SK-N-SH (cell line): ENCODE measurements at regions not wholly inside any gene's neighbourhood (a gene's known extent, or its start where the extent isn't known, plus 50 kb on each side); places are given as distances from the start of the nearest gene placed in this dataset.

Experiments used
- CTCF ChIA-PET: fragments of 300-600, 350-600 bp; formaldehyde crosslinking; extraction: SDS; loops from one replicate; lab custom pipeline; 2021; lab: Yijun Ruan, JAX
- POLR2A ChIA-PET: fragments of 350-600 bp; sonication (Branson Sonifier 250); formaldehyde crosslinking; extraction: SDS; loops from one replicate; lab custom pipeline; 2020; ENCODE audit warnings: antibody characterized with exemption, inconsistent platforms; lab: Yijun Ruan, JAX
- DNase-seq: peaks from one replicate; pipeline ENCODE4 v3.0.0; 2012
- H2AFZ ChIP-seq: fragments of 200-600 bp; sonication (generic); 2 replicates; pipeline ENCODE4 v1.8.1; 2016; ENCODE audit warnings: antibody characterized with exemption, mild to moderate bottlenecking, low read depth
- H3F3A ChIP-seq: fragments of 200-600 bp; sonication (generic); replicated peaks from 2 replicates; pipeline ENCODE3; 2016; ENCODE audit warnings: antibody characterized with exemption, mild to moderate bottlenecking; ENCODE audit not compliant: insufficient read depth
- H3K27ac ChIP-seq, 2 experiments: fragments of 200-500 bp in 1 of 2; fragments of 200-600 bp in 1 of 2; sonication (Bioruptor generic) in 1 of 2; sonication (generic), shearing (Covaris generic) in 1 of 2; 2 replicates each; pipeline versions ENCODE4 v1.5.1 to v1.6.1; 2014 to 2016; ENCODE audit warnings: low read depth in 2 of 2, inconsistent platforms in 1 of 2, low read length in 1 of 2, mild to moderate bottlenecking in 1 of 2, mixed read lengths in 1 of 2
- H3K27me3 ChIP-seq: fragments of 200-600 bp; sonication (generic), shearing (Covaris generic); 2 replicates; pipeline ENCODE4 v1.6.1; 2016; ENCODE audit warnings: mixed run types; ENCODE audit not compliant: insufficient read depth
- H3K36me3 ChIP-seq, 2 experiments: fragments of 200-500 bp in 1 of 2; fragments of 200-600 bp in 1 of 2; sonication (Bioruptor generic) in 1 of 2; sonication (generic) in 1 of 2; replicated peaks in 1 of 2; 2 replicates each; pipeline versions ENCODE3 to v1.5.1; 2014 to 2016; ENCODE audit warnings: low read length in 1 of 2, mild to moderate bottlenecking in 1 of 2; ENCODE audit not compliant: insufficient read depth in 2 of 2, control insufficient read depth in 1 of 2
- H3K4me1 ChIP-seq, 2 experiments: fragments of 200-500 bp in 1 of 2; fragments of 200-600 bp in 1 of 2; sonication (Bioruptor generic) in 1 of 2; sonication (generic), shearing (Covaris generic) in 1 of 2; 2 replicates each; pipeline versions ENCODE4 v1.5.1 to v1.6.1; 2014 to 2016; ENCODE audit warnings: low read depth in 1 of 2, low read length in 1 of 2, mixed run types in 1 of 2; ENCODE audit not compliant: insufficient read depth in 2 of 2, control insufficient read depth in 1 of 2
- H3K4me2 ChIP-seq: fragments of 200-600 bp; sonication (generic), shearing (Covaris generic); 2 replicates; pipeline ENCODE4 v1.6.1; 2017; ENCODE audit warnings: mixed run types
- H3K4me3 ChIP-seq, 2 experiments: fragments of 200-500 bp in 1 of 2; fragments of 200-600 bp in 1 of 2; sonication (Bioruptor generic) in 1 of 2; sonication (generic), shearing (Covaris generic) in 1 of 2; 2 replicates each; pipeline versions ENCODE4 v1.5.1 to v1.8.1; 2014 to 2016; ENCODE audit warnings: low read depth in 2 of 2, inconsistent platforms in 1 of 2, low read length in 1 of 2, mild to moderate bottlenecking in 1 of 2, mixed read lengths in 1 of 2, moderate library complexity in 1 of 2
- H3K79me2 ChIP-seq: fragments of 200-600 bp; sonication (generic); 2 replicates; pipeline ENCODE4 v1.8.1; 2017; ENCODE audit warnings: mild to moderate bottlenecking; ENCODE audit not compliant: insufficient read depth
- H3K9ac ChIP-seq: fragments of 200-600 bp; sonication (generic); 2 replicates; pipeline ENCODE4 v1.6.1; 2017; ENCODE audit warnings: mixed run types
- H3K9me2 ChIP-seq: fragments of 200-600 bp; sonication (generic); 2 replicates; pipeline ENCODE4 v1.6.1; 2017; ENCODE audit warnings: mixed run types
- H3K9me3 ChIP-seq: fragments of 200-600 bp; sonication (generic); 2 replicates; pipeline ENCODE4 v1.6.1; 2017; ENCODE audit warnings: mixed run types, mild to moderate bottlenecking, moderate library complexity
- H4K20me1 ChIP-seq: fragments of 200-600 bp; sonication (generic); 2 replicates; pipeline ENCODE4 v1.6.1; 2017; ENCODE audit warnings: mild to moderate bottlenecking, mixed run types; ENCODE audit not compliant: insufficient read depth
- EZH2phosphoT487 ChIP-seq: fragments of 200-600 bp; sonication (generic); IDR thresholded peaks from 2 replicates; pipeline ENCODE4 v1.6.1; 2017; ENCODE audit warnings: low read depth, mixed run types, mild to moderate bottlenecking, antibody characterized with exemption, moderate library complexity, borderline replicate concordance
- FOSL2 ChIP-seq: IDR thresholded peaks from 2 replicates; pipeline ENCODE4 v1.4.0; 2012; ENCODE audit warnings: low read depth, mild to moderate bottlenecking, moderate library complexity, borderline replicate concordance
- FOXJ3 ChIP-seq: sonication (generic); formaldehyde crosslinking; IDR thresholded peaks from 2 replicates; pipeline ENCODE4 v1.5.1; 2020; ENCODE audit warnings: mild to moderate bottlenecking, missing genetic modification reagents
- GATA2 ChIP-seq: sonication (generic); formaldehyde crosslinking; IDR thresholded peaks from 2 replicates; pipeline ENCODE4 v1.5.0; 2020; ENCODE audit warnings: mild to moderate bottlenecking, missing genetic modification reagents
- NFIC ChIP-seq: IDR thresholded peaks from 2 replicates; pipeline ENCODE4 v1.4.0; 2012; ENCODE audit warnings: borderline replicate concordance
- POLR2AphosphoS5 ChIP-seq: IDR thresholded peaks from 2 replicates; pipeline ENCODE4 v1.6.1; 2012; ENCODE audit warnings: low read depth, low read length
- RCOR1 ChIP-seq: fragments of 150-350 bp; IDR thresholded peaks from 2 replicates; pipeline ENCODE4 v1.6.1; 2017; ENCODE audit warnings: antibody characterized with exemption, low read length
- RFX5 ChIP-seq: IDR thresholded peaks from 2 replicates; pipeline ENCODE4 v1.6.1; 2012; ENCODE audit warnings: mild to moderate bottlenecking, improper control_type of control experiment, low read length
- RXRA ChIP-seq: IDR thresholded peaks from 2 replicates; pipeline ENCODE4 v1.4.0; 2012; ENCODE audit warnings: low read depth, mild to moderate bottlenecking, borderline replicate concordance
- SIN3A ChIP-seq: IDR thresholded peaks from 2 replicates; pipeline ENCODE4 v1.6.1; 2012; ENCODE audit warnings: low read depth, mild to moderate bottlenecking, low read length, moderate library complexity, borderline replicate concordance
- SMC3 ChIP-seq: IDR thresholded peaks from 2 replicates; pipeline ENCODE4 v1.6.1; 2012; ENCODE audit warnings: low read depth, low read length, improper control_type of control experiment
- TEAD4 ChIP-seq: IDR thresholded peaks from 2 replicates; pipeline ENCODE4 v1.4.0; 2012; ENCODE audit warnings: mild to moderate bottlenecking, borderline replicate concordance; ENCODE audit not compliant: insufficient read depth
- YY1 ChIP-seq: IDR thresholded peaks from 2 replicates; pipeline ENCODE4 v1.4.0; 2012; ENCODE audit warnings: low read depth, mild to moderate bottlenecking
- WGBS: methylation state at CpG from one replicate; pipeline ENCODE4 v1.1.6; 2017; ENCODE audit warnings: low lambda C conversion rate; 5-methylcytosine and 5-hydroxymethylcytosine counted together
- TF ChIP-seq, protein P1 (sequence below): IDR thresholded peaks from 2 replicates; pipeline ENCODE4 v1.4.0; 2012; ENCODE audit warnings: low read depth, borderline replicate concordance
- TF ChIP-seq, protein P2 (sequence below): IDR thresholded peaks from 2 replicates; pipeline ENCODE4; 2012
- TF ChIP-seq, protein P3 (sequence below): fragments of 200-600 bp; sonication (generic); IDR thresholded peaks from 2 replicates; pipeline ENCODE4 v1.6.1; 2017; ENCODE audit warnings: antibody characterized with exemption, mild to moderate bottlenecking, moderate library complexity

DNA sequence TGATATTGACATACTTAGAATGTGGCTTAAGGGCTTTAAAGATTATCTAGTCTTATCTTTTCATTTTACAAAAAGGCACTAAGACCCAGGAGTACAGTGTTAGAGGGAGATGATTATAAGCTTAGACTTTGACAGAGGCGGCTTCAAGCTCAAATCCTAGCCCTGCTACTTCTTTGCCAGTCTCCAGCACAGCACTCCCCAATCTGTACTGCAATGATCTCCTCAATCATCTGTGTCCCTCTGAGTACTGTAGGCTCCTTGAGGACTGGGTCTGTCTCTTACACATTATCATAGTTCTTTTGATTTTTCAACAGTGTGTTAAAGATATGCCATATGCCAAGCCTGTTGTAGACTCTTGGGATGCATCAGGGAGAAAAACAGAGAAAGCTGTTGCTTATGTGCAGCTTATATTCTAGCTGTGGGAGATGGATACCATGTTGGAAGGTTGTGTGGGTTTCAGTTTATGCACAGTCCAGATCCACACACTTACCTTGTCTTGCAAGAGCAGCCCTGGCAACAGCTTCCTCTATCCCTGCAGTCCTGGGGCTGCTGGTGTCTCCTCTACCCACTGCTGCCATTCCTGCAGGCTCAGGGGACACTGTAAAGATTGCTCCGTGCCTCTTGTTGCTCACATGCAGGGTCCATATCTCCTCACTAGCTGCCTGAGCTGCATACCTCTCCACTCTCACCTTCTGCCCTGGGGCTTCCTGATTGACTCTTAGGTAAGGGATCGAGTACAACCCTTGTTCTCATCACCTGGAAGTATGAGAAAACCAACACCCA is 103.9 kb upstream of the TSPAN2 start (continued):
- TF ChIP-seq, protein P1, sequence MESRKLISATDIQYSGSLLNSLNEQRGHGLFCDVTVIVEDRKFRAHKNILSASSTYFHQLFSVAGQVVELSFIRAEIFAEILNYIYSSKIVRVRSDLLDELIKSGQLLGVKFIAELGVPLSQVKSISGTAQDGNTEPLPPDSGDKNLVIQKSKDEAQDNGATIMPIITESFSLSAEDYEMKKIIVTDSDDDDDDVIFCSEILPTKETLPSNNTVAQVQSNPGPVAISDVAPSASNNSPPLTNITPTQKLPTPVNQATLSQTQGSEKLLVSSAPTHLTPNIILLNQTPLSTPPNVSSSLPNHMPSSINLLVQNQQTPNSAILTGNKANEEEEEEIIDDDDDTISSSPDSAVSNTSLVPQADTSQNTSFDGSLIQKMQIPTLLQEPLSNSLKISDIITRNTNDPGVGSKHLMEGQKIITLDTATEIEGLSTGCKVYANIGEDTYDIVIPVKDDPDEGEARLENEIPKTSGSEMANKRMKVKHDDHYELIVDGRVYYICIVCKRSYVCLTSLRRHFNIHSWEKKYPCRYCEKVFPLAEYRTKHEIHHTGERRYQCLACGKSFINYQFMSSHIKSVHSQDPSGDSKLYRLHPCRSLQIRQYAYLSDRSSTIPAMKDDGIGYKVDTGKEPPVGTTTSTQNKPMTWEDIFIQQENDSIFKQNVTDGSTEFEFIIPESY, result no peak
- TF ChIP-seq YY1 (no peak), NFIC (no peak)
- TF ChIP-seq, protein P2, sequence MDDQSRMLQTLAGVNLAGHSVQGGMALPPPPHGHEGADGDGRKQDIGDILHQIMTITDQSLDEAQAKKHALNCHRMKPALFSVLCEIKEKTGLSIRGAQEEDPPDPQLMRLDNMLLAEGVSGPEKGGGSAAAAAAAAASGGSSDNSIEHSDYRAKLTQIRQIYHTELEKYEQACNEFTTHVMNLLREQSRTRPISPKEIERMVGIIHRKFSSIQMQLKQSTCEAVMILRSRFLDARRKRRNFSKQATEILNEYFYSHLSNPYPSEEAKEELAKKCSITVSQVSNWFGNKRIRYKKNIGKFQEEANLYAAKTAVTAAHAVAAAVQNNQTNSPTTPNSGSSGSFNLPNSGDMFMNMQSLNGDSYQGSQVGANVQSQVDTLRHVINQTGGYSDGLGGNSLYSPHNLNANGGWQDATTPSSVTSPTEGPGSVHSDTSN, result no peak

DNA sequence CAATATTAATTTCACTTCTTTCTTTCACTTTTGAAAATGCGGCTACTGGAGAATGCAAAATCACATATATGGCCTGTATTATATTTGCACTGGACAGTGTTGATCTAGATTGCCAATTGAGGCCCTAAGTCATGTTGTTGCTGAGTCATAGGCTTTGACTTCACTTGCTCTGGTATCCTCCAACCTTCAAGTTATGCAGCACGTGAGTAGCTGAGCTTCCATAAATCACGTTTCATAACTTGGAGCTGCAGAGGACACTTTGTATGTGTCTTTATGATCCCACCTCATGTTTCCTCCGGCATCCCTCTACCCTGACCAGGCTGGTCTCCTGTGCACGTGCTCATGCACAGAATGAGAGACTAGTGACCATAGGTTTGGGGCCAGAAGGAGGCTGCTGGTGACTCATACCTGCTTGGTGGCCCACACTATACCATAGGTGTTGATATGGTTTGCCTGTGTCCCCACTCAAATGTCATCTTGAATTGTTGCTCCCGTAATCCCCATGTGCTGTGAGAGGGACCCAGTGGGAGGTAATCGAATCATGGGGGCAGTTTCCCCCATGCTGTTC is 103.0 kb upstream of the TSPAN2 start:
- no peak overlapping the region for H3K4me2 ChIP-seq
- H3K9me2 ChIP-seq, result no peaks in the 10 kb centered on the region
- H3K9me3 ChIP-seq, result no peaks in the 10 kb centered on the region
- no peak for DNase-seq
- H4K20me1 ChIP-seq, result no peaks in the 10 kb centered on the region
- CTCF ChIA-PET, result no interaction called here
- no peak overlapping the region for H3K4me3 ChIP-seq
- TF ChIP-seq, protein P3, sequence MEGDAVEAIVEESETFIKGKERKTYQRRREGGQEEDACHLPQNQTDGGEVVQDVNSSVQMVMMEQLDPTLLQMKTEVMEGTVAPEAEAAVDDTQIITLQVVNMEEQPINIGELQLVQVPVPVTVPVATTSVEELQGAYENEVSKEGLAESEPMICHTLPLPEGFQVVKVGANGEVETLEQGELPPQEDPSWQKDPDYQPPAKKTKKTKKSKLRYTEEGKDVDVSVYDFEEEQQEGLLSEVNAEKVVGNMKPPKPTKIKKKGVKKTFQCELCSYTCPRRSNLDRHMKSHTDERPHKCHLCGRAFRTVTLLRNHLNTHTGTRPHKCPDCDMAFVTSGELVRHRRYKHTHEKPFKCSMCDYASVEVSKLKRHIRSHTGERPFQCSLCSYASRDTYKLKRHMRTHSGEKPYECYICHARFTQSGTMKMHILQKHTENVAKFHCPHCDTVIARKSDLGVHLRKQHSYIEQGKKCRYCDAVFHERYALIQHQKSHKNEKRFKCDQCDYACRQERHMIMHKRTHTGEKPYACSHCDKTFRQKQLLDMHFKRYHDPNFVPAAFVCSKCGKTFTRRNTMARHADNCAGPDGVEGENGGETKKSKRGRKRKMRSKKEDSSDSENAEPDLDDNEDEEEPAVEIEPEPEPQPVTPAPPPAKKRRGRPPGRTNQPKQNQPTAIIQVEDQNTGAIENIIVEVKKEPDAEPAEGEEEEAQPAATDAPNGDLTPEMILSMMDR, result no peak
- TF ChIP-seq FOXJ3 (CRISPR knock-in tag), result no peak
- TF ChIP-seq TEAD4, result no peak
- TF ChIP-seq RCOR1, result no peak
- TF ChIP-seq RXRA, result no peak
- TF ChIP-seq RFX5, result no peak
- no peak for TF ChIP-seq SIN3A
- TF ChIP-seq EZH2phosphoT487, result no peak
- no peak for TF ChIP-seq GATA2 (CRISPR knock-in tag)
- TF ChIP-seq FOSL2, result no peak
- TF ChIP-seq, protein P2, result no peak
- no peak for TF ChIP-seq NFIC
- TF ChIP-seq POLR2AphosphoS5, result no peak
- no peak for TF ChIP-seq SMC3
- peaks cover 36% of the 10 kb centered on the region for H3F3A ChIP-seq
- H3K79me2 ChIP-seq, result no peaks in the 10 kb centered on the region
- H3K9ac ChIP-seq, result no peak overlapping the region
- WGBS, result 91% methylated on average over 7 of the region's 7 CpGs
- POLR2A ChIA-PET, result no interaction called here
- H3K27me3 ChIP-seq, result no peaks in the 10 kb centered on the region
- peaks cover 16 to 25% of the 10 kb centered on the region in 2 experiments for H3K4me1 ChIP-seq
- no peaks in the 10 kb centered on the region for H3K36me3 ChIP-seq
- no peak overlapping the region for H2AFZ ChIP-seq
- peak overlapping the region; percentile 90 to 98; a peak in 3 of 4 replicates for H3K27ac ChIP-seq
